ENCODE measurements at regions not wholly inside any gene's neighbourhood (a gene's known extent, or its start where the extent isn't known, plus 50 kb on each side); places are given as distances from the start of the nearest gene placed in this dataset.

DNA sequence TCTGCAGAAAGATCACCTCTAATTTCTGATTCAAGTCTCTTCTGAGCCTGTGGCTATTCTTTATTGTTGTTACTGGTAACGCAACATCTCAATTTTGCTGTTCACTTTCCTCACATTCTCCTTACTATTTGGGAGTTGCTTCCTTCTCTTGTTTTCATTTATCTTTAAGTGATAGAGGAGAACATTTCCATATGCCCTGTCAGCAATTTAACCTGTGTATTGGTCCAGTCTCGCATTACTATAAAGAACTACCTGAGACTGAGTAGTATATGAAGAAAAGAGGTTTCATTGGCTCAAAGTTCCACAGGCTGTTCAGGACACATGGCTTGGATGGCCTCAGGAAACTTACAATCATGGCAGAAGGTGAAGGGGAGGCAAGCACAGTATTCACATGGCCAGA lies 1025.1 kb downstream of the OTOL1 start:
- TF ChIP-seq CTCF (IDR thresholded peaks at IDR 0.05; ENCODE audit: insufficient read depth, low read length), result no peak
- no peak overlapping the region for H3K4me3 ChIP-seq (ENCODE audit: low read depth, low read length)
- no peak for DNase-seq (ENCODE audit: low read depth)

- no peak overlapping the region for H3K4me3 ChIP-seq (ENCODE audit: low read depth, low read length)
- no peak for TF ChIP-seq CTCF (IDR thresholded peaks at IDR 0.05; ENCODE audit: insufficient read depth, low read length)
Observed at GRCh38 chr3:162525066-162525742, 1028.6 kb downstream of the OTOL1 start.

GRCh38 chr3:162525771-162526170 lies 1029.2 kb downstream of the OTOL1 start:
- no peak for DNase-seq (ENCODE audit: low read depth)
- no peak overlapping the region for H3K4me3 ChIP-seq (ENCODE audit: low read depth, low read length)
- no peak for TF ChIP-seq CTCF (IDR thresholded peaks at IDR 0.05; ENCODE audit: insufficient read depth, low read length)

More at GRCh38 chr3:162525066-162525742, 1028.6 kb downstream of the OTOL1 start:
- DNase-seq (ENCODE audit: low read depth), result peak; percentile 94

DNA sequence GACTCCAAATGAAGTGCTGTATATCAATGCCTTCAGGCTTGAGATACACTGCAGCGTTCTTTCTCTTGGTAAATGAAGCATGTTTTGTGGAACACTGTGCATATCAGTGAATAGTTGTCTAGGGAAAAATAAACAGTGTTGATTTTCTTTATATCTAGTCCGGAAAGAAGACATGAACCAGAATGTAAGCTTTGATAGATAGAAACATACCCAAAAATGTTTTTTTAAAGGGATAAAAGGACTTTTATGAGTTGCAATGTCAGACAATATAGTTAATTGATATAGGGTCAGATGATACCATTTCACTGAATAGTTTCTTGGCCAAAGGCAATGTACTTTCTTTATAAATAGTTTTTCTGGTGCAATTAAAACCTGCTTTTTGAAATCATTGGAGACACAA lies 1037.8 kb downstream of the OTOL1 start:
- TF ChIP-seq CTCF (IDR thresholded peaks at IDR 0.05; ENCODE audit: insufficient read depth, low read length), result no peak
- no peak overlapping the region for H3K4me3 ChIP-seq (ENCODE audit: low read depth, low read length)
- DNase-seq (ENCODE audit: low read depth), result no peak

DNA sequence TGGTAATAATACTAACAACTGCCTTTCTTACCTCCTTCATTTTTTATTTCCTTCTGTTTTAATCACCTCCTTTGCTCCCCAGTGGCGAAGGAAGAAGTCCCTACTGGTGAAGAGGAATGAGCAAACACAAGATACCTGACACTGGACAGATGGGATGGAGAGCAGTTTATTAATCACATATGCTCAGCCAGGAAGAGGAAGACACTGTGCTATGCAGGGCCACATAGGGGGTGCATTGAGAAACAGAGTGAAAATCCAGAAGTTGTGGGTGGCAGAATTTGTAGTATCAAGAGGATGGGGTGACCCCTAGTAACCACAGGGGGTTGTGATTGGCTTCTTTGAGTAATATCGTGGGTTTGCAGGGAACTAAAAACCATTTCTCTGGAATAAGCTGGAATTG lies 1041.9 kb downstream of the OTOL1 start:
- H3K4me3 ChIP-seq (ENCODE audit: low read depth, low read length), result no peak overlapping the region
- no peak for DNase-seq (ENCODE audit: low read depth)
- no peak for TF ChIP-seq CTCF (IDR thresholded peaks at IDR 0.05; ENCODE audit: insufficient read depth, low read length)

DNA sequence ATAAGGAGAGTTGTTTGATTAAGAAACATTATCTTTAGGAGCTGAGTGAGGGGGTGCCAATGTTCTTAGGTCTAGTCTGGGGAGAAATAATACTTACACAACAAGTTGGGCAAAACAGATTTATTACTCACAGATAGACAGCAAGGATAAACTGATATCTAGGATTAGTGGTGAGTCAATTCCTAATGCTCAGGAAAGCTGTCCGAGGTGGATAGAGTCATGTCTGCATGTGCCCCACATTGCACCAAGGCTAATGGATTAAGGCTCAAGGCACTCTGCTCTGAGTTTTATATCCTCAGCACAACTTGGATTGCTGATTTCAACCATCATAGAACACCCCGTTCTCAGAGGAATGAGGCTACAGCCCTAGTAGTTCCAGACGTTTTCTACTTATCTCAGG lies 1042.3 kb downstream of the OTOL1 start:
- no peak overlapping the region for H3K4me3 ChIP-seq (ENCODE audit: low read depth, low read length)
- no peak for DNase-seq (ENCODE audit: low read depth)
- no peak for TF ChIP-seq CTCF (IDR thresholded peaks at IDR 0.05; ENCODE audit: insufficient read depth, low read length)

DNA sequence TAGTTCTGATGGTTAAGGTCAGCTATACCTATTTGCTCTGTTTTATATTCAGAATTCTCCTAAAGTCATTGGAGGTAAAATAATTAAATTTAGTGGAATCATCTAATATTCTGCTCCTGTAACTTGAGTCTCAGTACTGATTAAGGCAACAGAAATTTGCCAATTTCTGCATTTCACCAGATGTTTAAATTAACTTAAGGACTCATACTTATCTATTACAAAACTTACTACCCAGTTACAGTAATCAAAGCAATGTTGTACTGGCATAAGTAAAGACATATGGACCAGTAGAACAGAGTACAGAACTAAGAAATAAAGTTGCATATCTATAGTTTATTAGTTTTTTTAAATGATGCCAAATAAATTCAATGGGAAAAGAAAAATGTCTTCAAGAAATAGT lies 1043.8 kb downstream of the OTOL1 start:
- no peak for TF ChIP-seq CTCF (IDR thresholded peaks at IDR 0.05; ENCODE audit: insufficient read depth, low read length)
- no peak overlapping the region for H3K4me3 ChIP-seq (ENCODE audit: low read depth, low read length)
- DNase-seq (ENCODE audit: low read depth), result no peak

Data from fibroblast of the aortic adventitia (primary cell).